ENCODE measurements at regions not wholly inside any gene's neighbourhood (a gene's known extent, or its start where the extent isn't known, plus 50 kb on each side); places are given as distances from the start of the nearest gene placed in this dataset.

DNA sequence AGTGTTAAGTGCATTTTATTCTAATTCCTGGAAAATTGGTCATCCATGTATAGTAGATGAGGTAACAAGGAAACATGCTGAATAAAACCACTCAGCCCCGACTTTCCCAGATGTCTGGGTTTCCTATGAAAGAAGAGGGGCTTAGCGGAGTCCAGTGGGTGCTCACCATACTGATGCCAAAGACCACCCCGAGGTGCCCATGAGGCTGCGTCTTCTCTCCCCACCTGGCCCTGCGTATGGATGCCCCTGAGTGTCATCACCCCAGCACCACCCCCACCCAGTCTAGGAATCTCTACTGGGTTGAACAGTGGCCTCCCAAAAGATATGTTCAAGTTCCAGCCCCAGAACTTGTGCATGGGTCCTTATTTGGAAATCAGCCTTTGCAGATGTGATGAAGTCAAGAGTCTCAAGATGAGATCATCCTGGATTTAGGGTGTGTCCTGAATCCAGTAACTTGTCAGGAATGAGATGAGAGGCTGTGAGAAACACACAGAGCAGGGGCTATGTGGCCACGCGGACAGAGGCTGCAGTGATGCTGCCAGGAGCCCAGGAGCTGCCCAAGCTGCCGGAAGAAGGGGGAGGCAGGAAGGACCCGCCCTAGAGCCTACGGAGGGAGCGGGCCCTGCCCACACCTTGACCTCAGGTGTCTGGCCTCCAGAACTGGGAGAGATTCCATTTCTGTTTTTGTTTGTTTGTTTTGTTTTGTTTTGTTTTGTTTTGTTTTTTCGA is 124.6 kb upstream of the CDH4 start:
- TF ChIP-seq ZNF768 (tag by site-specific recombination; IDR thresholded peaks at IDR 0.05) = no peak
- TF ChIP-seq ZBTB8A (tag by site-specific recombination; IDR thresholded peaks at IDR 0.05) = no peak
- TF ChIP-seq ZNF549 (tag by site-specific recombination; IDR thresholded peaks at IDR 0.05) = no peak
- no peak for TF ChIP-seq YY1 (tag by site-specific recombination; IDR thresholded peaks at IDR 0.05)
- TF ChIP-seq ZNF785 (tag by site-specific recombination; IDR thresholded peaks at IDR 0.05) = no peak
- no peak for TF ChIP-seq ZNF837 (tag by site-specific recombination; IDR thresholded peaks at IDR 0.05)
- TF ChIP-seq, protein P1, sequence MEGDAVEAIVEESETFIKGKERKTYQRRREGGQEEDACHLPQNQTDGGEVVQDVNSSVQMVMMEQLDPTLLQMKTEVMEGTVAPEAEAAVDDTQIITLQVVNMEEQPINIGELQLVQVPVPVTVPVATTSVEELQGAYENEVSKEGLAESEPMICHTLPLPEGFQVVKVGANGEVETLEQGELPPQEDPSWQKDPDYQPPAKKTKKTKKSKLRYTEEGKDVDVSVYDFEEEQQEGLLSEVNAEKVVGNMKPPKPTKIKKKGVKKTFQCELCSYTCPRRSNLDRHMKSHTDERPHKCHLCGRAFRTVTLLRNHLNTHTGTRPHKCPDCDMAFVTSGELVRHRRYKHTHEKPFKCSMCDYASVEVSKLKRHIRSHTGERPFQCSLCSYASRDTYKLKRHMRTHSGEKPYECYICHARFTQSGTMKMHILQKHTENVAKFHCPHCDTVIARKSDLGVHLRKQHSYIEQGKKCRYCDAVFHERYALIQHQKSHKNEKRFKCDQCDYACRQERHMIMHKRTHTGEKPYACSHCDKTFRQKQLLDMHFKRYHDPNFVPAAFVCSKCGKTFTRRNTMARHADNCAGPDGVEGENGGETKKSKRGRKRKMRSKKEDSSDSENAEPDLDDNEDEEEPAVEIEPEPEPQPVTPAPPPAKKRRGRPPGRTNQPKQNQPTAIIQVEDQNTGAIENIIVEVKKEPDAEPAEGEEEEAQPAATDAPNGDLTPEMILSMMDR (tag by site-specific recombination; IDR thresholded peaks at IDR 0.05) = no peak
- TF ChIP-seq ZNF510 (tag by site-specific recombination; IDR thresholded peaks at IDR 0.05; ENCODE audit: insufficient replicate concordance) = no peak
- TF ChIP-seq ZNF26 (tag by site-specific recombination; IDR thresholded peaks at IDR 0.05) = no peak
- TF ChIP-seq ZNF830 (tag by site-specific recombination; IDR thresholded peaks at IDR 0.05; ENCODE audit: low read depth) = no peak
- no peak for TF ChIP-seq ZBTB7A (tag by site-specific recombination; IDR thresholded peaks at IDR 0.05; ENCODE audit: low read depth)

All from HEK293 (cell line).